GM21737 (cell line): ENCODE measurements at regions not wholly inside any gene's neighbourhood (a gene's known extent, or its start where the extent isn't known, plus 50 kb on each side); places are given as distances from the start of the nearest gene placed in this dataset.
"Not testable (repeated sequence)": the region's sequence is repeated elsewhere in the genome, so short reads cannot be mapped to it uniquely, and the experiment has no call there.

Source experiments
- ATAC-seq: cut with Tn5 transposase; IDR thresholded peaks from one replicate; pipeline ENCODE4 v1.9.1; 2021; ENCODE audit warnings: mild to moderate bottlenecking, moderate library complexity; ENCODE audit not compliant: unreplicated experiment

DNA sequence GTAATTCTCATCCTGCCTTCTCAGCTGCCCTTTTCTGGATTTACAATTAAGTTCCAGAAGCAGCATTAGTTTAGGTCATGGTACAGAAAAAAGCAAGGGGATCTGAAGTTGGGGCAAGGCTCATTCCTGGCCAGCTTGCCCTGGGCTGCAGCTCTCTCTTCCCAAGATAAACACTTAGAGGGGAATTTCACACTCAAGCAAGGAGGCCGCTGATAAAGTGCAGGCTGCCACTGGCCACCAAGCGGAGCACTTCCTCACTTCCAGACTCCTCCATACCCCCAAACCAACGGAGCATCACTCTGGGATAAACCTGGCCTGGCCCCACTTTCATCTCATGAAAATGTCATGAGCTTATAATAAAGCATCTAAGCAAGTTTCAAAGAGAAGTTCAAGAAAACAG lies 445.5 kb upstream of the MKI67 start:
- ATAC-seq = no peak

DNA sequence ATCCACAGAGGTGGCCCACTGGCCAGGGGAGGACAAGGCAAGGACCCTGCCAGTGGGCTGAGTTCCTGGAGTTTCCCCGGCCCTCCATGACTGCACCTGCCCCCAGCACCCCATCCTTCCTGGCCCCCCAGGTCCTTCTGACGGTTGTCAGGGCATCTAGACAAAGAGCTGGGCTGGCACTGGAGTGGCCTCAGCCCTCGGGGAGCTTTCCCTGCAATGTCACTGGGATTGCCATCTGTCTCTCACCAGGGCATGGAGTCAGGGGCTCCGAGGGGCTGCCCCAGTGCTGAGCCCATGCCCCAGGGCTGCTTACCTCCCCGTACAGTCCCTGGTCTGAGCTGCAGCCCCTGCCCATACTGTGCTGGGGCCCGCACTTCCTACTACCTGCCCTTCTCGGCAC lies 446.5 kb upstream of the MKI67 start:
- ATAC-seq = no peak

DNA sequence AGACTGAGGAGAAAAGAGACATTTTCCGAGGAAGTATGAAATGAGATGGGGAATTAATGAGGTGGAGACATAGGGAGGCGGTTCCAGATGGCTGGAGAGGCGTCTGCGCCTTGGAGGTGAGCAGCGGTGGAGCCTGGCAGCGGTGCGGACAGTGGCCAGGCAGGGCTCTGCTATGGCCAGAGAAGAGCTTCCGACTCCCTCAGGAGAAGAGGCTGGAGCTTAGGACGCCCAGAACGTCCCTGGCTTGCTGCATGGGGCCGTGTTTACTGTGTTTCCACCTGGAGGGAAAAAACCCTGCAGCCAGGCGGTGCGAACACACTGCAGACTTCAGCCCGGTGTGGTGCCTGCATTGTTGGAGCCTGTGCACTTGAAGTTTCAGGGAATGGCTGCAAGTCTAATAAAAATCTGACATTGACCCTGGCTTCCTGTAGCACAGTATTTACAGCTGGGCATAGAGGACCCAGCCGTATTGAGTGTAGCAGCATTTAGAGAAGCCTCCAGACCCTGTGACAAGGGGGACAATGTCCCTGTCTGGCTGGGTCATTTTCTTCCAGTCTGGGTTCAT lies 447.1 kb upstream of the MKI67 start:
- no peak for ATAC-seq

DNA sequence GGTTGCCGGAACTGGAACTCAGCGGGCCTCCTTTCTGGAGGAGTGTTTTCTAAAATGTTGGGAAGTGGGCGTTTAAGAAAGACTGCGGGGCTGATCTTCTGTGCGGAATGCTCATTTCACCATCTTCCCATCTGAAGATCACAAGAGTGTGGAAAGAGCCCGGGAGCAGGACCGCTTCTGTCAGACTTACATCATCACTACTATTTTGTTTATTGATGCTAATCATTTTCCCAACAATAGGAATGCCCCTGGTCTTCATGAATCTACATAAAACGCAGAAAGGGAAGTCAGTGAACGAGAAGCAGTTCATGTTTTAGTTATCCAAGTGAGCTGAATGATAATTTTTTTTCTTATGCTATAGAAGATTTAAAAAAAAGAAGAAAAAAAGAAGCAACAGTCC lies 447.8 kb upstream of the MKI67 start:
- no peak for ATAC-seq

DNA sequence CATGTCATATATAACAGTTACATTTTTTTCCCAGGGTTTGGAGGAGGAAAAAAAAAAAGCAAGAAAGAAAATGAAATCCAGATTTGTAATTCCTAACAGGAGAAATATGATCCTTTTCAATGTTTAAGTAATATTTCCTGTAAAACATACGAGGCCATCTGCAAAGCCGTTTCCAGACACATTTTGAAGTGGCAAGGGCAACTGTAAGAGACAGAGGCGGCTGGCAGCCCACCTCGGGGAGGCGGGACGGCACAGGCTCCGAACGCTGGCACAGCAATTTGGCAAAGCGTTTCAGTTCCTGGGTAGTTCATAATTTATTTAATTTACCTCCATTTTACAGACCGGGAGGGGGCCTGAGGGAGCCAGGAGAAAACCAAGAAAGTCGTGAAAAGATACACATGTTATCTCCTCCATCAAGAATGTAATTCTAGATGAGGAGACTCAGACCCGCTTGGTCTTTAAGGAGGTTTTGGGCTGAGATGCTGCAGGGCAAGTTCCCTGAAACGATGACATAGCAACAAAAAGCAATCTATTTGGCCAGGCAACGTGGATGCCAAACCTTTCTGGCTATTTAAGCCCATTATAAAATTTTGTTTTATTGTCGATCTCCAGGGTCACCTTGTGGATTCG lies 448.5 kb upstream of the MKI67 start:
- ATAC-seq = no peak

DNA sequence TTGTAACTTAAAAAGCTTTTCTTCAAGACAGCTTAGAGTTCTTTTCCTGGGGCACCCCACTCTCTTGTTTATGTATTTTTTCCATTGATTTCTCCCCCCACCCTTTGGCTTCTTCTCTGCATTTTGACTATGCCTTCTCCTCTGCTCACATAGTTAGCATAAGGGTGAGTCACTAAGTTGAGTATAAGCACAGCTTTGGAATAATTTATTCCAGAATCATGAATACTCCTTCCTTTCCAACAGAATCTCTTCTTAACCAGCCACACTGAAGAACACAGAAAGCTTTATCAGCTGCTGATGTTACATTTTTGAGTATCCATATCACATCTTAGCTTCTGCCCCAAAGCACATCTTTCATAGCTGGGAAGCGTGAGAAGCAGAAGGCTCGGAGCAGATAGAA lies 449.5 kb upstream of the MKI67 start:
- no peak for ATAC-seq

DNA sequence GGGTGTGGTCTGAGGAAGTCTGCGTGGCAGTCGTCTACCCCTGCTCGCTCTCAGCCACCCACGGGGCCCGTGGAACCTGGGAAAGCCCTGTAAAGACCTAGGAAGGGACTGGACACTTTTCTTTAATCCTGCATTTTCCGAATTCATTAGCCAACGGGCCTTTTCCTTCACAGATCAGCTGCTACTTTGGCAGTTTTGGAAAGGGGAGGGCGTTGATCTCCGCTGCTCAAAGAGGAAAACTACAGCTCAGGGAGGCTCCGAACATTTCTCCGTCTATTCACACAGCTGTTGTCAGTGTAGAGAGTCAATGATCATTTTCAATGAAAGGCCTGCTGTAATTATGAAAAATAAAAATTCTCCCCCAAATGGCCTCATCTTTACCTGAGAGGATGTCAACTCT lies 450.1 kb upstream of the MKI67 start:
- ATAC-seq = no peak

DNA sequence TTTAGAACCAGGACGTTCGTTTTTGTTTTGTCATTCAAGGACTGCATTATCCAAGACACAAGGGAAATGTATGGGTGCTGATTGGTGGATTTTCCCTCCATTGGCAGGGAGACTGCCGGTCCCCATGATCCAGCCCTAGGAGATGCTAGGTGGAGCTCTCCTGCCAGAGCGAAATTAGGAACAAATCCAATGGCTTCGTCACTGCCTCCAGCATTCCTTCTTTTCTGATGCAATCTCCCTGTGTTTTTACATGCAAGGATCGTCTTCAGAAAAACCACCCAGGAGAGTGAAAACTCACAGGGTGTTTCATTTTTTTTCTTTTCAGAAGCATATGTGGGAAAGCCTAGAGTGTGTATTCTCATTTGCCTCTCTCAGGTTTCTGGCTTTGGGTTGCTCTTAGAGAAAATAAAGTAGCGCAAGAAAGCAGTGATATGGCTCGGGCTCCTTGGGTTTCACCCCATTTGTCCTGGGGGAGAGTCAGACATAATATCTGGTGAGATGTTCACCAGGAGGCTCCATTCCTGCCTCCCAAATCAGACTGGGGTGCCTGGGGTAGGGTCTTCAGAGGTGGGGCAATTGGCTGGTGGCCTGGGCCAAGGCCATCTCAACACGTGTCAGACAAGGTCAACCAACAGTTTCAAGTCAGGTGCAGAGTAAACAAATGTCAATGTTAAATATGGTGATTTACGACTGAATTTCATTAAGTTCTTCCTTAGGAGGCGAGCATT lies 450.9 kb upstream of the MKI67 start:
- no peak for ATAC-seq

DNA sequence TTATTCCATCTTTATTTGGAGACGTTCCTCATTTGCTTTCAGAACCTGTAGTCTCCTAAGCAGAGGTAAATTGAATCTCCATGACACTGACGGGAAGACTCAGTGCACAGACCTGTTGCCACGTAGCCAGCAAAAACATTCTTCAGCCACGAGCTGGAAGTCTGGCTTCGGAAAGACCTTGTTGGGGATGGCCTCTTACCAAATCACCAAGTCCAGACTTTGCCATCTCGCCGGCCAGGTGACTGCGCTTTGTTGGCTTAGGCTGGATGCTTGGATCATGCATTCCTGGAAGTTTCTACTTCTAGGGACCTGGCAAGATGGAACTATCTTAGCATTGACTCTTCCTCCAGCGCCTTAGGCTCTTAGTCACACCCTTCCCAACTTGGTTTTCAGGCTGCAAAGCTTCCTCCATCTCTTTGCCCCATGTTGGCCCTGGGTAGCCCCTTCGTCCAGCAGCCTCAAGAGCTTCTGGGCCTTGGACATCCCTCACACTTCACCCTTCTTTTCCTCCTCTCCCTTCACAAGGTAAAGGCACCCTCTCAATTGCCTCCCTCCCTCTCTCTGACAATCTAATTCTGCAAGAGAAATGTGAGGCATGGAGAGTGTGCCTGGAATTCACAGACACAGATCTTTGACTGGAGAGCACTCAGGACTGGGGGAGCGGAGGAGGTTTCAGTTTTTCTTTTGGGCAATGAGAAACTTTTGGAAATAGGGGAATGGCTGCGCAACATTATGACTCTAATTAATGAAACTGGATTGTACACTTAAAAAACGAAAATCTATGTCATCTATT lies 451.9 kb upstream of the MKI67 start:
- ATAC-seq = no peak

DNA sequence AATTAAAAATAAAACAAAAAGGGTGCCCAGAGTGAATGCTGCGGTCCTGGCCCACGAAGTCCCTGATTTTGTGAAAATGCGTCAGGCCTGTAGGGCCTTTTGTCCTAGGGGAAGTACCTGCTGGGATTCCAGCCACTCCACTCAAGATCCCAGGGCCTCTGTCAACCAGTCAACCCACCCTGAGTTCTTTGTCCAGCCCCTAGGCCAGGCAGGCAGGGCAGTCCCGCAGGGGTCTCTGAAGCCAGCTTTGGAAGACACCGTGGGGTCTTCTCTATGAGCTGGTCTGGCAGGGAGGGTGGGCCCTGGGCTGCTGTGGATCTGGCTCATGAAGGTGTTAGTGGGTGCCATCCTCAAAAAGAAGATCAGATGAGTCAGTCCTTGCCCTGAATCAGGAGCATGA lies 452.5 kb upstream of the MKI67 start:
- no peak for ATAC-seq

DNA sequence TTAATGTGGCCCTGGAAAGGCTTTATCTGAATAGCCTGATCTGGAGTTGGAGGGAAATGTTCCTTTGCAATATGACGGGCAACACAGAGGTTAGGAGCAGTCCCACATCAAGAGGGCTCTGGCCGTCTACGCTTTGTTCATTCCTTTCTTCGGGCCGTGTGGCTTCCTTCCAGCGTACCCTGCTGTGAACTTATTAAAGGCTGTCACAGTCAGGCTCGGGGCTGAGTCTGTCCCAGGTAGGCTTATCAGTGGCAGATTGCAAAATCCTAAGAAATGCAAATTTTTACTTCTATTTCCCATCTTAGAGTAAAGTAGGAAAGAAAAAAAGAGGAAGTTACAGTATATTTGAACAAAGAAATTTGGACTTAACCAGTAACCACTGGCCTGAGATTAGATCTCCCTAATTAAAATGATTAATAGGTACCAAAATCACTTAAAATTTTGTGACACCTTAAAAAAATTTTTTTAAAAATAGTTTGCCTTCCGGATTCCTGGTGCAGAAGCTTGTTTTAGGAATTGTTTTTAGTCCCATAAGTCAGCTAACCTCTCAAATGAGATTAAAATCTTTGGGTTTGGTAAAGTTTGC lies 453.1 kb upstream of the MKI67 start:
- ATAC-seq = no peak

DNA sequence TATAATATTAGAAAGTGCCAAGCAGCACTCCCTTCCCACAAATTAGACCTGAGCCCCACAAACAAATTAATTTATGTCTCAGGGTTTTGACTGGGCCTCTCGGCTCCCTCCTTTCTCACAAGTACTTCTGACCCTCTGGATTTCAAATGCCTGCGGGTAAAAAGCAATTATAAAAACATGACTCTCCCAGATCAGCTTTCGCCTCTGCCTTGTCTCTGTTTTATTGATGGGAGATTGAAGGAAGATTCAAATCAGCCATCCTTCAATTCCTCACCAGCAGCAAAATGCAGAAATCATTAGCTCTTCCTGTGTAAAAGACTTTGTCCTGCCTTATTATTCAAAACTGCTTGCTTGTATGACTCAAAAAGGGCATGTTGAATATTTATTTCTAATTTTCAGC lies 453.7 kb upstream of the MKI67 start:
- ATAC-seq = no peak

DNA sequence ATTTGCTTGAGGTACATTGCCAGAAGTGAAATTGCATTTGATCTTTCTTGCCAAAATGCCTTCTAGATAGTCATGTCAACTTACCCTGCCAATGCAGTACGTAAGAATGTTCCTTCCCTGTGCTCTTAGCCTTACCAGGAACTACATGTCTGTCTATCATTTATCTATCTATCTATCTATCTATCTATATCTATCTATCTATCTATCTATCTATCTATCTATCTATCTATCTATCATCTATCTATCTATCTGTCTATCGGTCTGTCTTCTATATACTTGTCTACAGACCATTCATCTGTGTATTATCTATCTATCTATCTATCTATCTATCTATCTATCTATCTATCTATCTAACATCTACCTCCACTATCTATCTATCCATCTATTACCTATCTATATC lies 456.9 kb upstream of the MKI67 start:
- not testable (repeated sequence) for ATAC-seq

DNA sequence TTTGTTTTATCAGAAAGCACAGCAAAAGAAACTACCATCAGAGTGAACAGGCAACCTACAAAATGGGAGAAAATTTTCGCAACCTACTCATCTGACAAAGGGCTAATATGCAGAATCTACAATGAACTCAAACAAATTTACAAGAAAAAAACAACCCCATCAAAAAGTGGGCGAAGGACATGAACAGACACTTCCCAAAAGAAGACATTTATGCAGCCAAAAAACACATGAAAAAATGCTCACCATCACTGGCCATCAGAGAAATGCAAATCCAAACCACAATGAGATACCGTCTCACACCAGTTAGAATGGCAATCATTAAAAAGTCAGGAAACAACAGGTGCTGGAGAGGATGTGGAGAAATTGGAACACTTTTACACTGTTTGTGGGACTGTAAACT lies 460.4 kb upstream of the MKI67 start:
- ATAC-seq = not testable (repeated sequence)

DNA sequence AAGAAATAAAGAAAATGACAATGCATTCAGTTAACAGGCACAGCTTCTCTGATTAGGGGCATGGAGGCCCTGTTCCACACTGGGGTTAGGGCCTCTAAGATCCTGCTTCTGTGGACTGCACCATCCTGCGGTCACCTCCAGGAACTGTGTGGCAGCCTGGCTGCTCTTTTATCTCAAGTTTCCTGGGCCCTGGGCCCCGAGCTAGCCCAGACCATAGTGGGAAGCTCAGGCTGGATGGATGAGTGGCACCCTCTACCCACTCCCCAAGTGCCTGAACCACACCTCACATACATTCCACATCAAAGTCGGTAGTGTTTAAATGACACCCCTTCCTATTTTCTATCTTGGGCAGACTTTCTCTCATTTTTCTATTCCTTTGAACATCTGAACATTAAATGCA lies 461.5 kb upstream of the MKI67 start:
- no peak for ATAC-seq

DNA sequence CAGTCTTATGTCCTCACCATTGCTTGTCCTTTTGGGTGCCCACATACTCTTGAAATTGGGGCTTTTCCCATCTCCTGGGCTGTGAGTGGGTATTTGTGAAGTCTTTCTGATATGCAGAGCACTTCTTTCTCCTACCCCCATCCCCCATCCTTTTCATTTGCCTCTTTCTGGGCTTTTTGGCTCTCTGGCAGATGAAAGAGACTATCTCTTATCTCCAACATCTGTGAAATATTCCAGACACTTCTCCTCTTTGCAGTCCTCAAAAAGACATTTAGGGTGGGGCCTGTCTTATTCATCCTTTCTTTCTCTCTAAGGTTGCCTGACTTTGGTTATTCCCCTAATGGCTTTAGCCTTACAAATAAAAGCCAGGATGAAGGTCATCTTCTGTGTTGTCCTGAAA lies 462.2 kb upstream of the MKI67 start:
- no peak for ATAC-seq

DNA sequence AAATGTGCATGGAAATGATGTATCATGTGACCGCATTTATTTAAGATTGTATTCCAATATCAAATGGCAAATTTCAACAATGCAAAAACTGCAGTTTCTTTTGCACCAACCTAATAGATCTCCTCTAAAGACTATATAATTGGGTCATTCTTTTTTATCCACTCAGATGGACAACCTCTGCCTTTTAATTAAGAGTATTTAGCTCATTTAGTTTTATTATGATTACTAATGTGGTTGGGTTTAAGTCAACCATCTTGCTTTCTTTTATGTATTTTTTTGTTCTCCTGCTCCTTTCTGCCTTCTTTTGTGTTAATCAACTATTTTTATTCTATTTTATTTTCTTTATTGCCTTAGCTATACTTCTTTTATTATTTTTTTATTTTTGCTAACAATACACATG lies 468.5 kb upstream of the MKI67 start:
- no peak for ATAC-seq

DNA sequence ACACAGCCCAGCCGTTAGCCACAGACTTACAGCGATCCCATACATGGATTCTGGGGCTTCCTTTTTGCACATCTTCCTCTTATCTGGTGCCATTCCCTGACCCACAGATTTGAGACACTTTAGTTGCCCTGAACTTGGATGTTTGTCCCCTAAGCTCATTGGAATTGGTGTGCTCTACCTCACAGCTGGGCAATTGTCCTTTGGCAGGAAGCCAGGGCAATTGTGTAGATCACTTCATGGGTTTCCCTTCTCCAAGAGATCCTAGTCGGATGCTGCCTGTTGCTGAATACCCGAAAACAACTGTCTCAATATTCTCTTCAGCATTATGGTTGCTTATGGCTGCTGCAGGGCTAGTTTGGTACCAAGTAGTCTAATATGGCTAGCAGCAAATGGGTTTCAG lies 470.7 kb upstream of the MKI67 start:
- ATAC-seq = no peak

DNA sequence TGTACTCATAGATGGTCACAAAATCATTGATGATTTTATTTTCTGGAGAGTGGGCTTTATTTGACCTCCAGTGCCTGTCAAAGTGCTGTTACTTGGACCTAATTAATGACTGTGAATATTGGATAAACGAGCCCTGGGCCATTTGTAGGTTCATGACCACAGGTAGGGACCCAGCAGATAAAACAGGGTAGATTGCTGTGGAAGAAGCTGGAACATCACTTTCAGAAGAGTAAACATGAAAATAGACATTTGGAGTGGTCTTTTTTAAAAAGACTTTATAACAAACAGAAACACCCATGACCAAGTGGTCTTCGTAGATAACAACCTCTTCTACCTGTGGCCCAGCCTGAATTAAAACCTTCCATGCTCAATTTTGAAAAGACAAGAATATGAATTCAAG lies 472.8 kb upstream of the MKI67 start:
- ATAC-seq = no peak

DNA sequence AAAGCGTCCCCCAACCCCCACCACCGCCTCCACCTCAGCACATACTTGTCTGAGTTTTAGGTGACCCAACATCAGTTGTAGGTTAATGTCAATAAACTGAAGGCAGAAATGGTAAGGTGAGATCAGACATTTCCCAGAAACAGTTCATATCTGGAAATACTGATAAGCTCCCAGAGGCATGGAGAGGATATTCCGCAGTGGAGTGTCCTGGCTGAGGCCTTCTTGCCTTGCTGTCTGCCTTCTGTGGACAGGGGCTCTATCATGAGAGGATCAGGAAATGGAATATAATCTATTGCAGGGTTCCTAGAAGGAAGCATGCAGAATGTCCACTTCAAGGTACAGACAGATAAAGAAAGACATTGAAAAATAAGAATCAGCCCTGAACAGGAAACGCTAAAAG lies 473.3 kb upstream of the MKI67 start:
- ATAC-seq = no peak

DNA sequence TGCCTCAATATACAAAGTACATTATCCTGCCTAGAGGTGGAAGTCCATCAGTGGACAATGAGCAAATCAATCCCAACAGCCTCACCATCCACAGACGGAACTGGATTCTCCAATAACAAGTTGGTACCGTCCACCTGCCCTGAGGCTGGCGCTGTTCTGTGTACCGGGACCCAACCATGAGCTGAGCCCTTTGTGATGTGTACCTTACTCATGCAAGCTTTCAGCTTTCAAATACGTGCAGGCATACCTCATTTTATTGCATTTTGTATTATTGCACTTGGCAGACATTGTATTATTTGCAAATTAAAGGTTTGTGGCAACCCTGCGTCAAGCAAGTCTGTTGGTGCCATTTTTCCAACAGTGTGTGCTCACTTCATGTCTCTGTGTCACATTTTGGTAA lies 476.0 kb upstream of the MKI67 start:
- no peak for ATAC-seq
